Activated naive CD8-positive, alpha-beta T cell treated with anti-CD3 and anti-CD28 coated beads, Interleukin-2, amount 10 ng/mL, durations not matched to agents 7 days and 5 days (primary cell): ENCODE measurements at regions not wholly inside any gene's neighbourhood (a gene's known extent, or its start where the extent isn't known, plus 50 kb on each side); places are given as distances from the start of the nearest gene placed in this dataset.

Experiments
- ATAC-seq: fragments of 150-1000 bp; cut with Tn5 transposase; one replicate; pipeline ENCODE4 v1.10.0; 2021; ENCODE audit warnings: low read depth, moderate library complexity
- POLR2A ChIA-PET: fragments of 350-600 bp; sonication (Branson Sonifier 250); formaldehyde crosslinking; loops from one replicate; lab custom pipeline; 2021; ENCODE audit warnings: antibody characterized with exemption; lab: Charles Lee
- DNase-seq: peaks from one replicate; pipeline ENCODE4 v3.0.0; 2021
- H3K27ac Mint-ChIP-seq: one replicate; pipeline ENCODE4 v1.8.0; 2022; ENCODE audit warnings: mild to moderate bottlenecking, mixed read lengths
- H3K27me3 Mint-ChIP-seq: one replicate; pipeline ENCODE4 v1.8.0; 2022; ENCODE audit warnings: mild to moderate bottlenecking, moderate library complexity, mixed read lengths
- H3K36me3 Mint-ChIP-seq: one replicate; pipeline ENCODE4 v1.8.0; 2021; ENCODE audit warnings: mild to moderate bottlenecking, mixed read lengths
- H3K4me1 Mint-ChIP-seq: one replicate; pipeline ENCODE4 v1.8.0; 2021; ENCODE audit warnings: mixed read lengths
- H3K4me3 Mint-ChIP-seq: one replicate; pipeline ENCODE4 v1.8.0; 2022; ENCODE audit warnings: mild to moderate bottlenecking, moderate library complexity, mixed read lengths
- H3K9me3 Mint-ChIP-seq: one replicate; pipeline ENCODE4 v1.8.0; 2021; ENCODE audit warnings: mixed read lengths

- POLR2A ChIA-PET: no interaction called here
These were observed 172.1 kb upstream of the DMRTA1 start for GRCh38 chr9:22274477-22274876.

GRCh38 chr9:22278426-22278825 lies 168.2 kb upstream of the DMRTA1 start:
- H3K4me3 Mint-ChIP-seq: no peak overlapping the region
- no peaks in the 10 kb centered on the region for H3K9me3 Mint-ChIP-seq
- H3K27ac Mint-ChIP-seq: no peak overlapping the region
- no peak for DNase-seq
- peaks cover 6% of the 10 kb centered on the region for H3K27me3 Mint-ChIP-seq
- no peaks in the 10 kb centered on the region for H3K4me1 Mint-ChIP-seq
- POLR2A ChIA-PET: no interaction called here
- ATAC-seq: no peak
- H3K36me3 Mint-ChIP-seq: no peaks in the 10 kb centered on the region

More at GRCh38 chr9:22274477-22274876, 172.1 kb upstream of the DMRTA1 start:
- no peaks in the 10 kb centered on the region for H3K4me1 Mint-ChIP-seq
- no peak overlapping the region for H3K27ac Mint-ChIP-seq
- H3K9me3 Mint-ChIP-seq: no peaks in the 10 kb centered on the region
- no peaks in the 10 kb centered on the region for H3K27me3 Mint-ChIP-seq
- ATAC-seq: no peak
- no peak overlapping the region for H3K4me3 Mint-ChIP-seq
- DNase-seq: no peak
- no peaks in the 10 kb centered on the region for H3K36me3 Mint-ChIP-seq

DNA sequence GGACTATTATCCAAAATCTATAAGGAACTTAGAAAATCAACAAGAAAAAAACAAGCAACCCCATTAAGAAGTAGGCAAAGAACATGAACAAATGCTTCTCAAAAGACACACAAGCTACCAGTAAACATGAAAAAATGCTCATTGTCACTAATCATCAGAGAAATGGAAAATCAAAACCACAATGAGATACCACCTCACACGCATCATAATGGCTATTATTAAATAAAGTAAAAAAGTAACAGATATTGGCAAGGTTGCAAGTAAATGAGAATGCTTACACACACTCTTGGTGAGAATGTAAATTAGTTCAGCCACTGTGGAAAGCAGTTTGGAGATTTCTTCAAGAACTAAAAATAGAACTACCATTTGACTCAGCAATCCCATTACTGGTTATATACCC lies 167.0 kb upstream of the DMRTA1 start:
- Mint-ChIP-seq H3K4me3 (no peak overlapping the region), H3K36me3 (no peaks in the 10 kb centered on the region), H3K27me3 (peaks cover 6% of the 10 kb centered on the region), H3K27ac (no peak overlapping the region), H3K9me3 (no peaks in the 10 kb centered on the region), H3K4me1 (no peaks in the 10 kb centered on the region)
- DNase-seq: no peak
- POLR2A ChIA-PET: no interaction called here
- no peak for ATAC-seq

GRCh38 chr9:22285066-22285465 lies 161.6 kb upstream of the DMRTA1 start:
- Mint-ChIP-seq H3K4me1 (no peaks in the 10 kb centered on the region), H3K27ac (no peak overlapping the region), H3K4me3 (no peak overlapping the region), H3K27me3 (peaks cover 2% of the 10 kb centered on the region), H3K36me3 (no peaks in the 10 kb centered on the region), H3K9me3 (no peaks in the 10 kb centered on the region)
- POLR2A ChIA-PET: no interaction called here
- ATAC-seq (no peak), DNase-seq (no peak)

GRCh38 chr9:22286661-22287060 lies 160.0 kb upstream of the DMRTA1 start:
- Mint-ChIP-seq H3K4me3 (no peak overlapping the region), H3K9me3 (no peaks in the 10 kb centered on the region), H3K27me3 (no peaks in the 10 kb centered on the region), H3K4me1 (no peaks in the 10 kb centered on the region), H3K36me3 (no peaks in the 10 kb centered on the region), H3K27ac (no peak overlapping the region)
- DNase-seq (no peak), ATAC-seq (no peak)
- POLR2A ChIA-PET: no interaction called here

GRCh38 chr9:22288661-22289060 lies 158.0 kb upstream of the DMRTA1 start:
- POLR2A ChIA-PET: no interaction called here
- ATAC-seq (no peak), DNase-seq (no peak)
- H3K4me3 Mint-ChIP-seq: no peak overlapping the region
- no peaks in the 10 kb centered on the region for H3K36me3 Mint-ChIP-seq
- H3K4me1 Mint-ChIP-seq: no peaks in the 10 kb centered on the region
- no peaks in the 10 kb centered on the region for H3K27me3 Mint-ChIP-seq
- no peak overlapping the region for H3K27ac Mint-ChIP-seq
- H3K9me3 Mint-ChIP-seq: no peaks in the 10 kb centered on the region

GRCh38 chr9:22307013-22307711 lies 139.5 kb upstream of the DMRTA1 start:
- no peak overlapping the region for H3K4me3 Mint-ChIP-seq
- POLR2A ChIA-PET: no interaction called here
- no peak overlapping the region for H3K27ac Mint-ChIP-seq
- H3K4me1 Mint-ChIP-seq: no peaks in the 10 kb centered on the region
- peaks cover 15% of the 10 kb centered on the region for H3K27me3 Mint-ChIP-seq
- DNase-seq (no peak), ATAC-seq (no peak)
- no peaks in the 10 kb centered on the region for H3K9me3 Mint-ChIP-seq
- no peaks in the 10 kb centered on the region for H3K36me3 Mint-ChIP-seq

GRCh38 chr9:22308177-22308576 lies 138.4 kb upstream of the DMRTA1 start:
- no peaks in the 10 kb centered on the region for H3K4me1 Mint-ChIP-seq
- POLR2A ChIA-PET: no interaction called here
- H3K9me3 Mint-ChIP-seq: no peaks in the 10 kb centered on the region

GRCh38 chr9:22316645-22317044 lies 130.0 kb upstream of the DMRTA1 start:
- no peak for DNase-seq
- H3K27me3 Mint-ChIP-seq: peaks cover 5% of the 10 kb centered on the region
- H3K27ac Mint-ChIP-seq: no peak overlapping the region
- POLR2A ChIA-PET: no interaction called here
- ATAC-seq: no peak
- no peaks in the 10 kb centered on the region for H3K36me3 Mint-ChIP-seq
- no peak overlapping the region for H3K4me3 Mint-ChIP-seq
- H3K4me1 Mint-ChIP-seq: no peaks in the 10 kb centered on the region
- H3K9me3 Mint-ChIP-seq: peaks cover 3% of the 10 kb centered on the region

More at GRCh38 chr9:22308177-22308576, 138.4 kb upstream of the DMRTA1 start:
- peaks cover 10% of the 10 kb centered on the region for H3K27me3 Mint-ChIP-seq
- ATAC-seq: no peak
- H3K36me3 Mint-ChIP-seq: no peaks in the 10 kb centered on the region
- no peak for DNase-seq
- no peak overlapping the region for H3K4me3 Mint-ChIP-seq
- no peak overlapping the region for H3K27ac Mint-ChIP-seq

GRCh38 chr9:22331533-22331932 lies 115.1 kb upstream of the DMRTA1 start:
- H3K27me3 Mint-ChIP-seq: no peaks in the 10 kb centered on the region
- POLR2A ChIA-PET: no interaction called here
- no peaks in the 10 kb centered on the region for H3K36me3 Mint-ChIP-seq
- H3K4me1 Mint-ChIP-seq: no peaks in the 10 kb centered on the region
- H3K27ac Mint-ChIP-seq: no peak overlapping the region
- no peak for ATAC-seq
- no peaks in the 10 kb centered on the region for H3K9me3 Mint-ChIP-seq
- H3K4me3 Mint-ChIP-seq: no peak overlapping the region
- no peak for DNase-seq

GRCh38 chr9:22332202-22332601 lies 114.4 kb upstream of the DMRTA1 start:
- POLR2A ChIA-PET: no interaction called here
- no peaks in the 10 kb centered on the region for H3K4me1 Mint-ChIP-seq
- H3K27ac Mint-ChIP-seq: no peak overlapping the region
- H3K9me3 Mint-ChIP-seq: no peaks in the 10 kb centered on the region
- H3K27me3 Mint-ChIP-seq: no peaks in the 10 kb centered on the region
- no peak for ATAC-seq
- H3K4me3 Mint-ChIP-seq: no peak overlapping the region
- no peaks in the 10 kb centered on the region for H3K36me3 Mint-ChIP-seq
- no peak for DNase-seq

GRCh38 chr9:22337261-22337660 lies 109.4 kb upstream of the DMRTA1 start:
- no peaks in the 10 kb centered on the region for H3K27me3 Mint-ChIP-seq
- no peaks in the 10 kb centered on the region for H3K4me1 Mint-ChIP-seq
- no peak for ATAC-seq
- H3K4me3 Mint-ChIP-seq: no peak overlapping the region
- DNase-seq: no peak
- no peak overlapping the region for H3K27ac Mint-ChIP-seq
- H3K9me3 Mint-ChIP-seq: no peaks in the 10 kb centered on the region
- H3K36me3 Mint-ChIP-seq: no peaks in the 10 kb centered on the region
- POLR2A ChIA-PET: no interaction called here

GRCh38 chr9:22342491-22343217 lies 104.0 kb upstream of the DMRTA1 start:
- H3K4me3 Mint-ChIP-seq: no peak overlapping the region
- POLR2A ChIA-PET: no interaction called here
- H3K36me3 Mint-ChIP-seq: no peaks in the 10 kb centered on the region
- no peaks in the 10 kb centered on the region for H3K27me3 Mint-ChIP-seq
- ATAC-seq (no peak), DNase-seq (no peak)
- no peak overlapping the region for H3K27ac Mint-ChIP-seq
- no peaks in the 10 kb centered on the region for H3K9me3 Mint-ChIP-seq
- H3K4me1 Mint-ChIP-seq: no peaks in the 10 kb centered on the region

DNA sequence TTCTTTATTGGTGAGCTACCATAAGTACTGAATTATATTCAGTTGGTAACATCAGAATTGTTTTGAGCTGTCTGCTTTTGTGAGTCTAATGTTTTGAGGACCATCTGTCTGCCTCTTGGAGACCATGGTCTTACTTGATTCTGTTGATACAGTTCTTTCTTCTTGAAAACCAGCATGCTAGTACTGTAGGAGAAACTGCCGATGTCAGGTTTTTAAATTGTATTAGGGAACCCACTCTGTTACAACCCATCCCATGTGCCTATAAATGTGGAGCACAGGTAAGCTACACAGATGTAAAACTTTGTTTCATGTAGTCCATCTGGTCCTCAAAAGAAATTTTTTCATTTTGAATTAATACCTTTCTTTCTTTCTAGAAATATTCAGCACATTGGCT lies 103.4 kb upstream of the DMRTA1 start:
- no peaks in the 10 kb centered on the region for H3K9me3 Mint-ChIP-seq
- no peaks in the 10 kb centered on the region for H3K4me1 Mint-ChIP-seq
- no peaks in the 10 kb centered on the region for H3K36me3 Mint-ChIP-seq

More for the DNA sequence above, 103.4 kb upstream of the DMRTA1 start:
- POLR2A ChIA-PET: no interaction called here
- Mint-ChIP-seq H3K27ac (no peak overlapping the region), H3K27me3 (no peaks in the 10 kb centered on the region), H3K4me3 (no peak overlapping the region)
- DNase-seq (no peak), ATAC-seq (no peak)
